ENCODE measurements at regions not wholly inside any gene's neighbourhood (a gene's known extent, or its start where the extent isn't known, plus 50 kb on each side); places are given as distances from the start of the nearest gene placed in this dataset.

DNA sequence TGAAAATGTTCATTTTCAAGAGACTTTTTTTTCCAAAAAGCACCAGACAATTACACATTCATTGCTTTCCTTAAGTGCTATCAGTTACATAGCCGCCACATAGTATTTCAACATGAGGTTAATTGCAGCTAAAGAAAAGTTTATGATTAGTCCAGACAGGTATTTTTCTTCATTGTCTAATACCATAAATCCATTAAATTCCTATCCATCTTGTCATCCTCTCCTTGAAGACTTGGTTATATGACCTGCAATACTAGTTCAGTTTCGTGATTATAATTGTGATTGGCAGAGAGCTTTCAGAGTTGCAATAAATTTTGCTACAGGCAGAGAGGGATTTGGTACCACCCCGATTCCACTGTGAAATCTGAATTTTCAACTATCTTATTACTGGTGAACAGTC lies 437.7 kb downstream of the GPATCH2 start:
- no peak for ATAC-seq
- TF ChIP-seq, protein P1, sequence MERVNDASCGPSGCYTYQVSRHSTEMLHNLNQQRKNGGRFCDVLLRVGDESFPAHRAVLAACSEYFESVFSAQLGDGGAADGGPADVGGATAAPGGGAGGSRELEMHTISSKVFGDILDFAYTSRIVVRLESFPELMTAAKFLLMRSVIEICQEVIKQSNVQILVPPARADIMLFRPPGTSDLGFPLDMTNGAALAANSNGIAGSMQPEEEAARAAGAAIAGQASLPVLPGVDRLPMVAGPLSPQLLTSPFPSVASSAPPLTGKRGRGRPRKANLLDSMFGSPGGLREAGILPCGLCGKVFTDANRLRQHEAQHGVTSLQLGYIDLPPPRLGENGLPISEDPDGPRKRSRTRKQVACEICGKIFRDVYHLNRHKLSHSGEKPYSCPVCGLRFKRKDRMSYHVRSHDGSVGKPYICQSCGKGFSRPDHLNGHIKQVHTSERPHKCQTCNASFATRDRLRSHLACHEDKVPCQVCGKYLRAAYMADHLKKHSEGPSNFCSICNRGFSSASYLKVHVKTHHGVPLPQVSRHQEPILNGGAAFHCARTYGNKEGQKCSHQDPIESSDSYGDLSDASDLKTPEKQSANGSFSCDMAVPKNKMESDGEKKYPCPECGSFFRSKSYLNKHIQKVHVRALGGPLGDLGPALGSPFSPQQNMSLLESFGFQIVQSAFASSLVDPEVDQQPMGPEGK (CRISPR knock-in tag; IDR thresholded peaks at IDR 0.05; ENCODE audit: borderline replicate concordance): no peak
- no peak for TF ChIP-seq SNAI2 (CRISPR knock-in tag; IDR thresholded peaks at IDR 0.05)

DNA sequence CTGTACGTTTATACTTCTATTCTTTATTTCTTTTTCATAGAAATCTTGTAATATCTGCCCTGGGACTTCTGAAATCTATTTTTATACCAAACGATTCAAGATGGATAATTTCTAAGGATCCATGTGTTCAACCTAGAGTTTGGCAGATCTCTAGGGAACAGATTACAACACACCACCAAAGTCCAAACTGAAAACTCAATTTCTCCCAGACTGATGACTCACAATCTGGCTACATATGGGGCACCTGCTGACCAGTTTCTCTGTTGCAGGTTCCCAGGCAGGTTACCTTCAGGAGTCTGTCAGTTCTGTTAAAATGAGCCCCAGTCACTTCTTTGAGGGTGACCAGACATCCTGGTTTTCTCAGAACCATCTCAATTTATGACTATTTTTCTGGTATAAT lies 439.4 kb downstream of the GPATCH2 start:
- TF ChIP-seq PPARA (CRISPR knock-in tag; IDR thresholded peaks at IDR 0.05; ENCODE audit: borderline replicate concordance): no peak
- no peak for TF ChIP-seq ARNTL (CRISPR knock-in tag; IDR thresholded peaks at IDR 0.05; ENCODE audit: borderline replicate concordance, low read depth)
- TF ChIP-seq ISL1 (CRISPR knock-in tag; IDR thresholded peaks at IDR 0.05): no peak
- TF ChIP-seq ZFP30 (CRISPR knock-in tag; IDR thresholded peaks at IDR 0.05): no peak
- no peak for TF ChIP-seq TOX (CRISPR knock-in tag; IDR thresholded peaks at IDR 0.05; ENCODE audit: borderline replicate concordance)
- TF ChIP-seq ZNF8 (CRISPR knock-in tag; IDR thresholded peaks at IDR 0.05): no peak
- no peak for TF ChIP-seq ZNF565 (CRISPR knock-in tag; conservative IDR thresholded peaks at IDR 0.05; ENCODE audit: low read depth)
- TF ChIP-seq CSRNP3 (CRISPR knock-in tag; IDR thresholded peaks at IDR 0.05): no peak
- TF ChIP-seq RARB (CRISPR knock-in tag; IDR thresholded peaks at IDR 0.05): no peak
- TF ChIP-seq POU6F1 (CRISPR knock-in tag; IDR thresholded peaks at IDR 0.05; ENCODE audit: borderline replicate concordance, low read depth): no peak
- TF ChIP-seq ZFP3 (CRISPR knock-in tag; IDR thresholded peaks at IDR 0.05): no peak
- TF ChIP-seq SNAI2 (CRISPR knock-in tag; IDR thresholded peaks at IDR 0.05): no peak
- TF ChIP-seq ESRRG (CRISPR knock-in tag; IDR thresholded peaks at IDR 0.05): no peak
- ATAC-seq: no peak

- ATAC-seq: no peak
- TF ChIP-seq ZNF565 (CRISPR knock-in tag; conservative IDR thresholded peaks at IDR 0.05; ENCODE audit: low read depth) (no peak), SNAI2 (CRISPR knock-in tag; IDR thresholded peaks at IDR 0.05) (no peak), GLIS3 (CRISPR knock-in tag; IDR thresholded peaks at IDR 0.05) (no peak), BACH2 (CRISPR knock-in tag; IDR thresholded peaks at IDR 0.05; ENCODE audit: borderline replicate concordance) (no peak), CSRNP3 (CRISPR knock-in tag; IDR thresholded peaks at IDR 0.05) (no peak), CSDC2 (CRISPR knock-in tag; IDR thresholded peaks at IDR 0.05) (no peak), POU6F1 (CRISPR knock-in tag; IDR thresholded peaks at IDR 0.05; ENCODE audit: borderline replicate concordance, low read depth) (no peak), ISL1 (CRISPR knock-in tag; IDR thresholded peaks at IDR 0.05) (no peak), RARB (CRISPR knock-in tag; IDR thresholded peaks at IDR 0.05) (no peak), ZFP30 (CRISPR knock-in tag; IDR thresholded peaks at IDR 0.05) (no peak), ARNTL (CRISPR knock-in tag; IDR thresholded peaks at IDR 0.05; ENCODE audit: borderline replicate concordance, low read depth) (no peak), ZNF8 (CRISPR knock-in tag; IDR thresholded peaks at IDR 0.05) (no peak), ESRRG (CRISPR knock-in tag; IDR thresholded peaks at IDR 0.05) (no peak)
- TF ChIP-seq, protein P2, sequence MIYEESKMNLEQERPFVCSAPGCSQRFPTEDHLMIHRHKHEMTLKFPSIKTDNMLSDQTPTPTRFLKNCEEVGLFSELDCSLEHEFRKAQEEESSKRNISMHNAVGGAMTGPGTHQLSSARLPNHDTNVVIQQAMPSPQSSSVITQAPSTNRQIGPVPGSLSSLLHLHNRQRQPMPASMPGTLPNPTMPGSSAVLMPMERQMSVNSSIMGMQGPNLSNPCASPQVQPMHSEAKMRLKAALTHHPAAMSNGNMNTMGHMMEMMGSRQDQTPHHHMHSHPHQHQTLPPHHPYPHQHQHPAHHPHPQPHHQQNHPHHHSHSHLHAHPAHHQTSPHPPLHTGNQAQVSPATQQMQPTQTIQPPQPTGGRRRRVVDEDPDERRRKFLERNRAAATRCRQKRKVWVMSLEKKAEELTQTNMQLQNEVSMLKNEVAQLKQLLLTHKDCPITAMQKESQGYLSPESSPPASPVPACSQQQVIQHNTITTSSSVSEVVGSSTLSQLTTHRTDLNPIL (CRISPR knock-in tag; IDR thresholded peaks at IDR 0.05; ENCODE audit: low read depth): no peak
- TF ChIP-seq, protein P1 (CRISPR knock-in tag; IDR thresholded peaks at IDR 0.05; ENCODE audit: borderline replicate concordance): no peak
Measured at GRCh38 chr1:217190359-217190758, 440.5 kb downstream of the GPATCH2 start.

Measured in SK-N-SH treated with all-trans-retinoic acid at 6 μM for 48 hours (cell line).